Tibial artery (tissue), 4 donors: ENCODE measurements at regions not wholly inside any gene's neighbourhood (a gene's known extent, or its start where the extent isn't known, plus 50 kb on each side); places are given as distances from the start of the nearest gene placed in this dataset.

Source experiments
- DNase-seq, 2 donors: peaks; one replicate each; pipeline ENCODE4 v3.0.0-alpha.2; 2019
- H3K27ac ChIP-seq, 2 donors: fragments of 200-600 bp; sonication (generic) in 1 of 2; 1 replicate in 1 of 2; 2 replicates in 1 of 2; pipeline ENCODE4 v1.5.1; 2018 to 2019; ENCODE audit warnings: mild to moderate bottlenecking in 1 of 2
- H3K27me3 ChIP-seq, 2 donors: fragments of 200-600 bp; sonication (generic) in 1 of 2; one replicate each; pipeline versions ENCODE4 v1.5.1 to v1.6.0; 2016 to 2019
- H3K36me3 ChIP-seq, 3 donors: fragments of 200-600 bp; sonication (generic) in 2 of 3; one replicate each; pipeline ENCODE4 v1.5.1; 2016 to 2019; ENCODE audit warnings: mild to moderate bottlenecking in 2 of 3
- H3K4me1 ChIP-seq, 4 donors: fragments of 200-600 bp; sonication (generic) in 2 of 4; 1 replicate in 3 of 4; 2 replicates in 1 of 4; pipeline ENCODE4 v1.5.1; 2016 to 2019
- H3K4me3 ChIP-seq, 2 donors: fragments of 200-600 bp; sonication (generic) in 1 of 2; 1 replicate in 1 of 2; 2 replicates in 1 of 2; pipeline ENCODE4 v1.5.1; 2018 to 2019; ENCODE audit warnings: mild to moderate bottlenecking in 2 of 2
- H3K9me3 ChIP-seq, 3 donors: fragments of 200-600 bp; sonication (generic) in 1 of 3; one replicate each; pipeline ENCODE4 v1.5.1; 2016 to 2019
- CTCF ChIP-seq, 2 experiments: fragments of 200-600 bp in 1 of 2; fragments of 450-650 bp in 1 of 2; IDR thresholded peaks; one replicate each; pipeline ENCODE4 v1.5.1; 2017 to 2019; ENCODE audit warnings: antibody characterized with exemption in 2 of 2, mild to moderate bottlenecking in 1 of 2, moderate library complexity in 1 of 2
- intact Hi-C: fragments of 100-400 bp; cut with DNase I; formaldehyde crosslinking; loops from one replicate; pipeline ENCODE4 v1.15.0; 2023; ENCODE audit warnings: low total_unique reads

- Histone ChIP-seq H3K4me3 (no peak overlapping the region), H3K9me3 (no peaks in the 10 kb centered on the region), H3K27ac (no peak overlapping the region), H3K36me3 (no peaks in the 10 kb centered on the region), H3K4me1 (no peaks in the 10 kb centered on the region), H3K27me3 (peaks cover 0 to 2% of the 10 kb centered on the region in 2 donors)
- DNase-seq, result no peak
- no peak for TF ChIP-seq CTCF (IDR thresholded peaks at IDR 0.05)
- intact Hi-C loops, result no loop called here
These were observed 141.0 kb downstream of the DKK1 start for GRCh38 chr10:52455098-52455497.

DNA sequence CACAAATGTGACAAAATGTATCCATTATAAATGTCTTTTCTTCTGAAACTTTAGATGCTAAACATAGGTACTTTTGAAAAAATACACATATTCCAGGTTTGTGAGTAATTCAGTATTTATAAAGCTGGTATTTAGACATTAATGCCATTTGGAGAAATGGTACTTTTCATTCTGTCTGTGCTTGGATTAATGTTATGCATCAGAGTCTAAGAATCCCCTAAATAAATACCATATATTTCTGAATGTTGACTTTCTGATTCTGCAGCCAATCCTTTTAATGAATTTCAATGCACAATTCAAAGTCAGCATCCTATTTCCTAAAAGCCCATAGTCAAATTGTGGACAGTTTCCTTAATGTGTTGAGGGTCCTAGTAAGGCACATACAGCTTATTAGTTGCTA, 145.0 kb downstream of the DKK1 start:
- Histone ChIP-seq H3K27me3 (no peaks in the 10 kb centered on the region), H3K4me3 (no peak overlapping the region), H3K9me3 (no peaks in the 10 kb centered on the region), H3K36me3 (no peaks in the 10 kb centered on the region), H3K27ac (no peak overlapping the region), H3K4me1 (no peaks in the 10 kb centered on the region)
- intact Hi-C loops, result no loop called here
- no peak for TF ChIP-seq CTCF (IDR thresholded peaks at IDR 0.05)
- DNase-seq, result no peak

DNA sequence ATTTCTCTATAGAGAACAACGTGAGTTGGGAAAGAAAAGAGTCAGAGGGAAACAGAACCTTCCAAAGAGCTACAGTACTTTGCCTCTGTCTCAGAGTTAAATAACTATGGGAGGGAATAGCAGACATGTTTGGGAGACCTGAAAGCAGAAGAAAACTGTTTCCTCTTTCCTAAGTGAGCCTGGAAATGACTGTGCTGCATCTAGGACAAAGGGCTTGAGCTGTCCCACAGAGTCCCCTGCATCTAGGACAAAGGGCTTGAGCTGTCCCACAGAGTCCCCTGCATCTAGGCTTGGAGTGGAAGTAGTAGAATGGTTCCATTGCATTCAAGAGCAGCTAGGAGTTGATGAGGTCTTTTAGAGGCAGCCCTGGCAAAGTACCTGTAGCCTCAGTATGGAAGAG, 149.7 kb downstream of the DKK1 start:
- intact Hi-C loops, result no loop called here
- H3K9me3 ChIP-seq, result no peaks in the 10 kb centered on the region
- no peak overlapping the region for H3K4me3 ChIP-seq
- no peak for DNase-seq
- peaks cover 0 to 19% (median 3%) of the 10 kb centered on the region in 4 donors for H3K4me1 ChIP-seq
- TF ChIP-seq CTCF (IDR thresholded peaks at IDR 0.05), result no peak
- no peak overlapping the region for H3K27ac ChIP-seq
- no peaks in the 10 kb centered on the region for H3K27me3 ChIP-seq
- H3K36me3 ChIP-seq, result no peaks in the 10 kb centered on the region

DNA sequence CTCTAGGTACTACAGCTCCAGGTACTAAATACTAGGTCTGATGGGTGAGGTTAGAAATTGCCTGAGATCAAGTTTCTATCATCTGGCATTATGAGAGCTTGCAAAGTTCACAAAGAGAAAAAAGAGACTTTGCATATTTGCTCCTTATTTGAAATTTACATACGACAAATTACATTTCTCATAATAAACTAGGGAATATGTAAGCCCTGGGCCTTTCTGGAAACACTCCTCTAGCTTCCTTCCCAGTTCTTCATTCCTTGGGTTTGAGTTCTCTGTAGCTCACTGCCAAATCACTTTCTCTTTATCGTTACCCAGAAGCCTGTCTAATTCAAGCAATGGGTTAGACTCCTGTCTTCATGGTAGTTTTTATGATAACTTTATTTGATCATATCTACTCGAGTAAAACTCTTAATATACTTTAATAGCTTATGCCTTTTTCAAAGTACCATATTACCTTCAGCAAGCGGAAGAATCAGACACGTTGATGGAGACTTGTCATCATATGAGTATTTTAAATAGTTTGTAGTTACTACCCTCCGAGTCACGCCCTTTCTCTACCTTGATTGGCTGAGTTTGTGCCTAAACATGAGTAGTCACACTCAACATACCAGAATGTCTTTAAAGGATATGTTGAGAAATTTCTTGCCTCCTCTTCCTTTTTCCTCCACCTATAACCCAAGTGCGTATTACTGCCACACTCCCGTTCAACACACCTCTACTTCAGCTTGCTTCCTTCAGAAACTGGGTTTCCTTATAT, 150.5 kb downstream of the DKK1 start:
- no peak for DNase-seq
- intact Hi-C loops, result no loop called here
- H3K4me1 ChIP-seq, result peaks cover 0 to 19% (median 3%) of the 10 kb centered on the region in 4 donors
- no peak overlapping the region for H3K27ac ChIP-seq
- no peaks in the 10 kb centered on the region for H3K36me3 ChIP-seq
- no peaks in the 10 kb centered on the region for H3K9me3 ChIP-seq
- no peak for TF ChIP-seq CTCF (IDR thresholded peaks at IDR 0.05)
- H3K27me3 ChIP-seq, result no peaks in the 10 kb centered on the region
- no peak overlapping the region for H3K4me3 ChIP-seq

DNA sequence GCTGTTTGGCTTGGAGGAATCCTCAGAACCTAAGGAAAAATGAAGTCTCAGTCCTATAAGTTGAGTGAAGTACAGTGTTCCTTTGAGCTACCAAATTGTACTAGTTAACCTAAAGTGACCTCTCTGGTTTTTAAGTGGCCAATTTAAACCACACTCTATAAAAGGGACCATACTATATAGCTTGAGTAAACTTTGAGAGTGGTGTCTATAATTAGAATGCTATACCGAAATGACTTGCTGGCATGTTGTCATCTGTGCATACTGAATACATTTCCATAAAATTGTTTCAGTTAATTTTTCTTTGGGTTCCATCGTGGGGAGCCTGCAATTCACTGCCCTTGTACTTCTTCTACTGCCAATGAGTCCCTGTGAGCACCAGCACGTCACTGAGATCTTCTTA, 151.1 kb downstream of the DKK1 start:
- H3K36me3 ChIP-seq, result no peaks in the 10 kb centered on the region
- TF ChIP-seq CTCF (IDR thresholded peaks at IDR 0.05), result no peak

More for the DNA sequence above, 151.1 kb downstream of the DKK1 start:
- no peak for DNase-seq
- no peaks in the 10 kb centered on the region for H3K9me3 ChIP-seq
- no peaks in the 10 kb centered on the region for H3K27me3 ChIP-seq
- intact Hi-C loops, result no loop called here
- peaks cover 0 to 19% (median 3%) of the 10 kb centered on the region in 4 donors for H3K4me1 ChIP-seq
- H3K4me3 ChIP-seq, result no peak overlapping the region
- no peak overlapping the region for H3K27ac ChIP-seq
